ENCODE measurements at regions not wholly inside any gene's neighbourhood (a gene's known extent, or its start where the extent isn't known, plus 50 kb on each side); places are given as distances from the start of the nearest gene placed in this dataset.

DNA sequence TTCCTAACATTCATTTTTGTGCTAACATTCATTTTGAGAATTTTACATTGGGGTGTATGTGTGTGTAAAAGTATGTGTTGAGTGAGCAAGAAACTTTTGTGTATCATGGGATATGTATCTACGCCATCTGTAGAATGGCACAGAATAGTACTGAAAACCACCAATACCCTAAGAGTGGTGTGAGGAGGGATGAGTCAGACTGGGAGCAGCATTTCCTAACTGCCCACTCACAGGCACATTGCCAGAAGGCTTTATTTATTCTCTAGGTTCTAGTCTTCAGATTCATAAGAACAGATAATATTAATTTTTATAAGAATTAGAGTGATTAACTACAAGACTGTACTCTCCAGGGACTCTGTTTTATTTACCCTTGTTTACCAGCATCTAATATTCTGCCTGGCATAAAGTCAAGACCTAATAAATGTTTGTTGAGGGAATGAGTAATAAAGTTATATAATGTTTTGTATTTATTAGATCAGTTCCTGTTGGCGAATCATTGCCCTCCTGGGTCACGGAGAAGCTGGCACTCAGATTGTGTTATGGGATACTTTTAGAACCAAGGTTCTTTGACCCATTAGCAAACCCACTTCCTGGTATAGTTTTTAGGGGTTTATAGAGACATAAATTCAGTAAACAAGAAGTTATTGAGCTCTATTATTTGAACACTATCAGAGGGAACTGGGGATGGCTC lies 159.1 kb upstream of the PPP2R2B start:
- Histone ChIP-seq H3K27ac (no peak overlapping the region), H3K36me3 (no peaks in the 10 kb centered on the region), H3K4me3 (no peak overlapping the region), H3K4me1 (no peaks in the 10 kb centered on the region), H3K27me3 (no peaks in the 10 kb centered on the region), H3K9me3 (no peaks in the 10 kb centered on the region)
- ATAC-seq (no peak), DNase-seq (no peak)
- TF ChIP-seq, protein P1, sequence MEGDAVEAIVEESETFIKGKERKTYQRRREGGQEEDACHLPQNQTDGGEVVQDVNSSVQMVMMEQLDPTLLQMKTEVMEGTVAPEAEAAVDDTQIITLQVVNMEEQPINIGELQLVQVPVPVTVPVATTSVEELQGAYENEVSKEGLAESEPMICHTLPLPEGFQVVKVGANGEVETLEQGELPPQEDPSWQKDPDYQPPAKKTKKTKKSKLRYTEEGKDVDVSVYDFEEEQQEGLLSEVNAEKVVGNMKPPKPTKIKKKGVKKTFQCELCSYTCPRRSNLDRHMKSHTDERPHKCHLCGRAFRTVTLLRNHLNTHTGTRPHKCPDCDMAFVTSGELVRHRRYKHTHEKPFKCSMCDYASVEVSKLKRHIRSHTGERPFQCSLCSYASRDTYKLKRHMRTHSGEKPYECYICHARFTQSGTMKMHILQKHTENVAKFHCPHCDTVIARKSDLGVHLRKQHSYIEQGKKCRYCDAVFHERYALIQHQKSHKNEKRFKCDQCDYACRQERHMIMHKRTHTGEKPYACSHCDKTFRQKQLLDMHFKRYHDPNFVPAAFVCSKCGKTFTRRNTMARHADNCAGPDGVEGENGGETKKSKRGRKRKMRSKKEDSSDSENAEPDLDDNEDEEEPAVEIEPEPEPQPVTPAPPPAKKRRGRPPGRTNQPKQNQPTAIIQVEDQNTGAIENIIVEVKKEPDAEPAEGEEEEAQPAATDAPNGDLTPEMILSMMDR (IDR thresholded peaks at IDR 0.05) = no peak
- intact Hi-C loops (cut with DNase I) = no loop called here

DNA sequence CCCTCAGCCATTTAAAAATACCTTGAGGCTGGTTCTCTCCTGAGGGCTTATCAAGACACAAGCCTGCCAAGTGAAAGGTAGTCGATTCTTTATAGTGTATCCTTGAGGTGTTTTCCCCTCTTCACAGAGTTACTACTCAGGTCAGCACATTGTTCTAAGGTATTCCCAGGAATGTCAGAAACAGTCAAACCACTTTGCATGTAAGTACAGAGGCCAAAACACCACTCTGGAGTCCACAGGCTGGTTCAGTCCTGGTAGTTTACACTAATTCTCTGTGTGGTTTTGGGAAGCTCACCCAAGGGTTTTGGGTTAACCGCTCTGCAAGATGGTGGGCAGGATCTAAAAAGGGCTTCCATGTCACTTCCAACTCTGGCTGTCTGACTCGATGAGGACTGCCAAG lies 162.3 kb upstream of the PPP2R2B start:
- H3K9me3 ChIP-seq = no peaks in the 10 kb centered on the region
- no peak overlapping the region for H3K27ac ChIP-seq
- ATAC-seq (no peak), DNase-seq (no peak)
- H3K36me3 ChIP-seq = no peaks in the 10 kb centered on the region
- no peak overlapping the region for H3K4me3 ChIP-seq
- no peaks in the 10 kb centered on the region for H3K27me3 ChIP-seq
- TF ChIP-seq, protein P1 (IDR thresholded peaks at IDR 0.05) = no peak
- intact Hi-C loops (cut with DNase I) = no loop called here
- no peaks in the 10 kb centered on the region for H3K4me1 ChIP-seq

DNA sequence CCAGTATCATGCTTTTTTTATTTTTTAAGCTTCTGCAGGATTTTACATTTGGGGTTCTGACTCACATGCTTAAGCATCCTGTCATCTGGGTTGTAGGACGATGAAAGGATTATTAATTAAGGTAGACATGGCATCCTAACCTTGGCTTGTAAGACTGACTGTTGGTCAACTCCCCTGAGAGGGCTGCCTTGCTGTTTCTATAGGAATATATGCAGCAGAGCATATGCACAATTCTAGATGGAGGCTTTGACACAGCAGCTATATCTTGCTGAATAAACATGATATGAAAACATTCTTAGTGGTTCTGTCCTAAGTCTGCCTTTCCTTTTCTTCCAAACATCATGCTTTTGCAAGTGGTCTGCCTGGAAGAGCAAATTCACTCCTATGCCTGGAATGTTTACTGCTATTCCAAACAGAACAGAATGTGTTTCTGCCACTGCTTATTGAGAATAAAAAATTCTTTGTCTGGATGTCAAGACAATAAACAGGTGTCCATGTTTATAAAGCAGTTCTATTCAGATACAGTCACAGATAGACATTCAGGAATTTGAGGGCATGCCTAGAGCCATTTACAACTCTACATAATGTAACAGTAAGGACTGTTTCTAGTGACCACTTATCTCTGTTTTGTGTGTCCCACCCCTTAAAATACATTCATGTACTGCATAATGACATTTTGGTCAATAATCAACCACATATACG lies 166.2 kb upstream of the PPP2R2B start:
- DNase-seq (no peak), ATAC-seq (no peak)
- intact Hi-C loops (cut with DNase I) = no loop called here
- no peak overlapping the region for H3K4me3 ChIP-seq
- H3K9me3 ChIP-seq = no peaks in the 10 kb centered on the region
- TF ChIP-seq, protein P1 (IDR thresholded peaks at IDR 0.05) = no peak
- H3K36me3 ChIP-seq = no peaks in the 10 kb centered on the region
- H3K27me3 ChIP-seq = no peaks in the 10 kb centered on the region
- H3K4me1 ChIP-seq = no peaks in the 10 kb centered on the region
- H3K27ac ChIP-seq = no peak overlapping the region

DNA sequence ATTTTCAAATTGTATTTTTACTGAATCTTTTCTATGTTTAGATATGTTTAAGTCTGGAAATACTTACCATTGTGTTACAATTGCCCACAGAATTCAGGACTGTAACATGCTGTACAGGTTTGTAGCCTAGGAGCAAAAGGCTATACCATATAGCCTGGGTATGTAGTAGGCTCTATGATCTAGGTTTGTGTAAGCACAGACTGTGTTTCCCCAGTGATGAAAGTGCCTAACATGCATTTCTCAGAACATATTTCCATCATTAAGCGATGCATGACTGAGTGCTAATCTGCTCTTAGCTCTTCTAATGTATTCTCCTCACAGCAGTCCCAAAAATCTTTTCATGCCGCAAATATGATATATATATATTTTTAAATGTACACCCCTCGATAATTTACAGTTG lies 166.7 kb upstream of the PPP2R2B start:
- intact Hi-C loops (cut with DNase I) = no loop called here
- Histone ChIP-seq H3K36me3 (no peaks in the 10 kb centered on the region), H3K4me1 (no peaks in the 10 kb centered on the region), H3K27ac (no peak overlapping the region), H3K4me3 (no peak overlapping the region), H3K9me3 (no peaks in the 10 kb centered on the region), H3K27me3 (no peaks in the 10 kb centered on the region)
- TF ChIP-seq, protein P1 (IDR thresholded peaks at IDR 0.05) = no peak
- DNase-seq = no peak
- ATAC-seq = no peak

DNA sequence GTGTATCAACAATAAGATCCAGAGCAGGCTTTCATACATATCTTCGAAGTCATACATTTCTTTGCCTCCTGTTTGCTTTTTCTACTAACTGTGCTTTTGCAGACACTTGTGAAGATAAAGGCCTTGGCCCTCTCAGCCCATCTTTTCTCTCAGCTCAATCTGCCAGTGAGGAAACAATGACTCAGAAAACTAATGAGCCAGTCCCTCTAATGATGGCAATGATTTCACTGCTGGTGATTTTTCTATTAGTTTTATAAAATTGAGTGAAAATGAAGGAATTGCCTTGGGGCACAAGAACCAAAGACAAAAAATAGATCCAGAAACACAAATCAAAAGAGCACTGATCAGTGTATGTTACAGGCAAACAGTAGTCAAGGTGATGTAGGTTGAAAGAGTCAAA lies 167.7 kb upstream of the PPP2R2B start:
- no peaks in the 10 kb centered on the region for H3K27me3 ChIP-seq
- H3K4me3 ChIP-seq = no peak overlapping the region
- H3K27ac ChIP-seq = no peak overlapping the region
- intact Hi-C loops (cut with DNase I) = no loop called here
- TF ChIP-seq, protein P1 (IDR thresholded peaks at IDR 0.05) = no peak
- ATAC-seq = no peak
- no peaks in the 10 kb centered on the region for H3K4me1 ChIP-seq
- DNase-seq = no peak
- no peaks in the 10 kb centered on the region for H3K9me3 ChIP-seq
- H3K36me3 ChIP-seq = no peaks in the 10 kb centered on the region

Data from upper lobe of right lung (tissue), 1 donor.